Transverse colon (tissue), 4 donors: ENCODE measurements at regions not wholly inside any gene's neighbourhood (a gene's known extent, or its start where the extent isn't known, plus 50 kb on each side); places are given as distances from the start of the nearest gene placed in this dataset.

Experiments
- DNase-seq: peaks from one replicate; pipeline ENCODE4 v3.0.0-alpha.2; 2019
- H3K27ac ChIP-seq, 4 donors: fragments of 200-600 bp; sonication (generic); 2 replicates each; pipeline ENCODE4 v1.5.1; 2016 to 2018; ENCODE audit warnings: inconsistent platforms in 4 of 4
- H3K27me3 ChIP-seq: fragments of 200-600 bp; sonication (generic); 2 replicates; pipeline ENCODE4 v1.5.1; 2017; ENCODE audit warnings: inconsistent platforms
- H3K36me3 ChIP-seq, 4 donors: fragments of 200-600 bp; sonication (generic); 2 replicates each; pipeline ENCODE4 v1.5.1; 2017 to 2019; ENCODE audit warnings: inconsistent platforms in 4 of 4
- H3K4me1 ChIP-seq, 4 donors: fragments of 200-600 bp; sonication (generic); 2 replicates each; pipeline ENCODE4 v1.5.1; 2017 to 2020; ENCODE audit warnings: inconsistent platforms in 4 of 4
- H3K4me3 ChIP-seq, 4 donors: fragments of 200-600 bp; sonication (generic); 1 replicate in 1 of 4; 2 replicates in 3 of 4; pipeline versions ENCODE4 v1.5.1 to v1.6.1; 2017 to 2019; ENCODE audit warnings: inconsistent platforms in 4 of 4
- H3K9me3 ChIP-seq, 2 donors: fragments of 200-600 bp; sonication (generic); 2 replicates each; pipeline ENCODE4 v1.5.1; 2017 to 2019; ENCODE audit warnings: inconsistent platforms in 2 of 2
- CTCF ChIP-seq, 5 experiments: fragments of 200-600 bp in 3 of 5; fragments of 450-650 bp in 2 of 5; sonication (generic) in 3 of 5; IDR thresholded peaks; 1 replicate in 2 of 5; 2 replicates in 3 of 5; pipeline ENCODE4 v1.5.1; 2016 to 2017; ENCODE audit warnings: antibody characterized with exemption in 5 of 5, inconsistent platforms in 3 of 5, mild to moderate bottlenecking in 2 of 5, moderate library complexity in 1 of 5
- EP300 ChIP-seq: sonication (generic); formaldehyde crosslinking; IDR thresholded peaks from one replicate; pipeline ENCODE4 v1.6.1; 2017; ENCODE audit warnings: antibody characterized with exemption, low read depth
- POLR2A ChIP-seq: fragments of 450-650 bp; IDR thresholded peaks from one replicate; pipeline ENCODE4 v1.6.1; 2016; ENCODE audit warnings: antibody characterized with exemption, mild to moderate bottlenecking, moderate library complexity
- POLR2AphosphoS5 ChIP-seq, 3 donors: sonication (generic); formaldehyde crosslinking; IDR thresholded peaks; one replicate each; pipeline ENCODE4 v1.6.1; 2016; ENCODE audit warnings: antibody characterized with exemption in 3 of 3
- WGBS, 2 donors: methylation state at CpG; one replicate each; pipeline ENCODE4 v1.1.5; 2018; ENCODE audit warnings: low coverage in 1 of 2; 5-methylcytosine and 5-hydroxymethylcytosine counted together
- in situ Hi-C, 4 donors: fragments of 200-750 bp; cut with MboI; loops; one replicate each; pipeline versions ENCODE4 v1.15.0 to v1.15.1; 2017; ENCODE audit warnings: low sequenced_read_pairs in 3 of 4, low pct_ligation_motif_present in 1 of 4, low pct_unique_long_range_greater_than_20kb in 1 of 4
- intact Hi-C: fragments of 100-400 bp; cut with DNase I; formaldehyde crosslinking; loops from one replicate; pipeline ENCODE4 v1.15.1; 2023; ENCODE audit warnings: low total_unique reads

- no peak for TF ChIP-seq EP300
- TF ChIP-seq CTCF (IDR thresholded peaks at IDR 0.05): no peak
- no peak for TF ChIP-seq POLR2A
- TF ChIP-seq POLR2AphosphoS5 (IDR thresholded peaks at IDR 0.05): no peak
- DNase-seq: no peak
- in situ Hi-C loops: no loop called here
Measured at GRCh38 chr5:155827949-155828348, 499.0 kb upstream of the SGCD start.

GRCh38 chr5:155831491-155831890, 495.5 kb upstream of the SGCD start:
- TF ChIP-seq POLR2AphosphoS5 (IDR thresholded peaks at IDR 0.05): no peak
- TF ChIP-seq EP300: no peak
- no peak for TF ChIP-seq CTCF (IDR thresholded peaks at IDR 0.05)
- no peak for TF ChIP-seq POLR2A
- no peak for DNase-seq
- H3K4me1 ChIP-seq: no peaks in the 10 kb centered on the region
- in situ Hi-C loops (no loop called here), intact Hi-C loops (no loop called here)
- WGBS, 2 donors: 40 to 73% methylated on average over 1 to 4 of the region's 4 CpGs
- H3K27me3 ChIP-seq: no peaks in the 10 kb centered on the region
- no peaks in the 10 kb centered on the region for H3K36me3 ChIP-seq
- no peak overlapping the region for H3K27ac ChIP-seq
- H3K4me3 ChIP-seq: no peak overlapping the region
- no peaks in the 10 kb centered on the region for H3K9me3 ChIP-seq

More at GRCh38 chr5:155827949-155828348, 499.0 kb upstream of the SGCD start:
- Histone ChIP-seq H3K4me1 (no peaks in the 10 kb centered on the region), H3K27me3 (no peaks in the 10 kb centered on the region), H3K27ac (no peak overlapping the region), H3K9me3 (no peaks in the 10 kb centered on the region), H3K4me3 (no peak overlapping the region), H3K36me3 (no peaks in the 10 kb centered on the region)
- WGBS, 2 donors: 66 to 100% methylated on average over 1 of the region's 1 CpG
- intact Hi-C loops: no loop called here

- Histone ChIP-seq H3K9me3 (no peaks in the 10 kb centered on the region), H3K36me3 (no peaks in the 10 kb centered on the region), H3K4me1 (no peaks in the 10 kb centered on the region), H3K4me3 (no peak overlapping the region), H3K27ac (no peak overlapping the region), H3K27me3 (no peaks in the 10 kb centered on the region)
- TF ChIP-seq POLR2AphosphoS5 (IDR thresholded peaks at IDR 0.05) (no peak), EP300 (no peak), POLR2A (no peak), CTCF (IDR thresholded peaks at IDR 0.05) (no peak)
- in situ Hi-C loops: no loop called here
- no peak for DNase-seq
- 91% methylated on average over 1 of the region's 1 CpG; no CpG with 5 or more reads in 1 of the 2 donors for WGBS, 2 donors
- intact Hi-C loops: no loop called here
Measured at GRCh38 chr5:155833287-155833686, 493.7 kb upstream of the SGCD start.

GRCh38 chr5:155834271-155834975, 492.5 kb upstream of the SGCD start:
- intact Hi-C loops: no loop called here
- in situ Hi-C loops: no loop called here
- no peak overlapping the region for H3K27ac ChIP-seq
- TF ChIP-seq CTCF (IDR thresholded peaks at IDR 0.05) (no peak), EP300 (no peak), POLR2A (no peak), POLR2AphosphoS5 (IDR thresholded peaks at IDR 0.05) (no peak)
- H3K4me3 ChIP-seq: no peak overlapping the region
- no peaks in the 10 kb centered on the region for H3K27me3 ChIP-seq
- WGBS, 2 donors: 64 to 77% methylated on average over 8 to 9 of the region's 9 CpGs
- H3K9me3 ChIP-seq: no peaks in the 10 kb centered on the region
- no peak for DNase-seq
- no peaks in the 10 kb centered on the region for H3K36me3 ChIP-seq
- no peaks in the 10 kb centered on the region for H3K4me1 ChIP-seq
